ENCODE measurements at regions not wholly inside any gene's neighbourhood (a gene's known extent, or its start where the extent isn't known, plus 50 kb on each side); places are given as distances from the start of the nearest gene placed in this dataset.

- Histone ChIP-seq H3K36me3 (ENCODE audit: control insufficient read depth, insufficient read depth, low read length) (no peaks in the 10 kb centered on the region), H3K4me3 (replicated peaks in 1 of 4; ENCODE audit: control extremely low read depth in 1 of 4, insufficient read depth in 1 of 4, low read depth in 3 of 4, low read length in 4 of 4) (no peak overlapping the region), H3K27ac (ENCODE audit: insufficient read depth, low read length) (no peak overlapping the region), H3K79me2 (ENCODE audit: control insufficient read depth, insufficient read depth, low read length) (no peaks in the 10 kb centered on the region), H3K27me3 (ENCODE audit: control insufficient read depth, insufficient read depth, low read length) (no peaks in the 10 kb centered on the region), H3K4me1 (ENCODE audit: control insufficient read depth, extremely low read depth, insufficient read depth, low read length) (no peaks in the 10 kb centered on the region), H4K20me1 (ENCODE audit: control insufficient read depth, extremely low read depth, insufficient read depth, low read length) (peaks cover 2% of the 10 kb centered on the region), H3K9ac (ENCODE audit: insufficient read depth, low read length) (no peak overlapping the region), H2AFZ (ENCODE audit: low read length) (no peak overlapping the region), H3K4me2 (ENCODE audit: extremely low read depth, insufficient read depth, low read length) (no peak overlapping the region), H3K9me3 (ENCODE audit: control insufficient read depth, insufficient read depth, low read depth, low read length) (no peaks in the 10 kb centered on the region)
- TF ChIP-seq CTCF (conservative IDR thresholded peaks at IDR 0.05 in 1 of 2, IDR thresholded peaks at IDR 0.05 in 1 of 2; ENCODE audit: low read depth in 1 of 2, low read length in 2 of 2), result no peak
- no peak for TF ChIP-seq EZH2 (IDR thresholded peaks at IDR 0.05; ENCODE audit: low read length, missing control alignments)
- DNase-seq (ENCODE audit: low read depth in 2 of 2), result no peak
These were observed 119.8 kb downstream of the TMEM132E start for GRCh38 chr17:34699181-34699580.

- DNase-seq (ENCODE audit: low read depth in 2 of 2), result no peak
These were observed 113.5 kb downstream of the TMEM132E start for GRCh38 chr17:34692920-34693319.

More at GRCh38 chr17:34692920-34693319, 113.5 kb downstream of the TMEM132E start:
- no peak overlapping the region for H3K4me2 ChIP-seq (ENCODE audit: extremely low read depth, insufficient read depth, low read length)
- no peaks in the 10 kb centered on the region for H3K79me2 ChIP-seq (ENCODE audit: control insufficient read depth, insufficient read depth, low read length)
- no peaks in the 10 kb centered on the region for H3K9me3 ChIP-seq (ENCODE audit: control insufficient read depth, insufficient read depth, low read depth, low read length)
- H2AFZ ChIP-seq (ENCODE audit: low read length), result no peak overlapping the region
- no peak overlapping the region for H3K4me3 ChIP-seq (replicated peaks in 1 of 4; ENCODE audit: control extremely low read depth in 1 of 4, insufficient read depth in 1 of 4, low read depth in 3 of 4, low read length in 4 of 4)
- H4K20me1 ChIP-seq (ENCODE audit: control insufficient read depth, extremely low read depth, insufficient read depth, low read length), result no peaks in the 10 kb centered on the region
- H3K4me1 ChIP-seq (ENCODE audit: control insufficient read depth, extremely low read depth, insufficient read depth, low read length), result no peaks in the 10 kb centered on the region
- TF ChIP-seq CTCF (conservative IDR thresholded peaks at IDR 0.05 in 1 of 2, IDR thresholded peaks at IDR 0.05 in 1 of 2; ENCODE audit: low read depth in 1 of 2, low read length in 2 of 2), result no peak
- no peak for TF ChIP-seq EZH2 (IDR thresholded peaks at IDR 0.05; ENCODE audit: low read length, missing control alignments)
- H3K27me3 ChIP-seq (ENCODE audit: control insufficient read depth, insufficient read depth, low read length), result no peaks in the 10 kb centered on the region
- no peak overlapping the region for H3K9ac ChIP-seq (ENCODE audit: insufficient read depth, low read length)
- no peaks in the 10 kb centered on the region for H3K36me3 ChIP-seq (ENCODE audit: control insufficient read depth, insufficient read depth, low read length)
- no peak overlapping the region for H3K27ac ChIP-seq (ENCODE audit: insufficient read depth, low read length)

Measured in fibroblast of lung (primary cell).